Neural cell (in vitro differentiated cells): ENCODE measurements at regions not wholly inside any gene's neighbourhood (a gene's known extent, or its start where the extent isn't known, plus 50 kb on each side); places are given as distances from the start of the nearest gene placed in this dataset.

ENCODE experiments used
- H2AFZ ChIP-seq: fragments of 200-600, 300-800 bp; sonication (generic), shearing (Covaris generic); 2 replicates; pipeline ENCODE4 v1.6.0; 2014; ENCODE audit warnings: low read depth, mild to moderate bottlenecking, antibody characterized with exemption, low read length, moderate library complexity
- H3F3A ChIP-seq: fragments of 200-600 bp; shearing (Covaris generic); 2 replicates; pipeline ENCODE4 v1.6.1; 2016; ENCODE audit warnings: mild to moderate bottlenecking, moderate library complexity, mixed read lengths, antibody characterized with exemption, low read length; ENCODE audit not compliant: insufficient read depth, poor library complexity, severe bottlenecking
- H3K27ac ChIP-seq: fragments of 200-600, 300-800 bp; sonication (generic), shearing (Covaris generic); 2 replicates; pipeline ENCODE4 v1.5.1; 2014; ENCODE audit warnings: mild to moderate bottlenecking, low read length, moderate library complexity
- H3K27me3 ChIP-seq: fragments of 300-800, 200-600 bp; sonication (generic), shearing (Covaris generic); 2 replicates; pipeline ENCODE4 v1.6.0; 2014; ENCODE audit warnings: mild to moderate bottlenecking, low read depth, low read length, moderate library complexity; ENCODE audit not compliant: insufficient read depth
- H3K36me3 ChIP-seq: fragments of 300-800, 200-600 bp; sonication (generic), shearing (Covaris generic); 2 replicates; pipeline ENCODE4 v1.5.1; 2014; ENCODE audit warnings: mild to moderate bottlenecking, antibody characterized with exemption, low read length, moderate library complexity; ENCODE audit not compliant: insufficient read depth
- H3K4me2 ChIP-seq: fragments of 300-800, 200-600 bp; sonication (generic), shearing (Covaris generic); 2 replicates; pipeline ENCODE4 v1.6.0; 2014; ENCODE audit warnings: mild to moderate bottlenecking, low read length
- H3K4me3 ChIP-seq: fragments of 300-800, 200-600 bp; sonication (generic), shearing (Covaris generic); 2 replicates; pipeline ENCODE4 v1.5.1; 2014; ENCODE audit warnings: mild to moderate bottlenecking, low read length, moderate library complexity
- H3K79me2 ChIP-seq: fragments of 200-600 bp; shearing (Covaris generic); replicated peaks from 2 replicates; pipeline ENCODE4 v1.6.0; 2014; ENCODE audit warnings: mild to moderate bottlenecking, low read length, moderate library complexity; ENCODE audit not compliant: insufficient read depth
- H3K9ac ChIP-seq: fragments of 300-800, 200-600 bp; sonication (generic), shearing (Covaris generic); 2 replicates; pipeline ENCODE4 v1.6.1; 2016; ENCODE audit warnings: mild to moderate bottlenecking, low read length, mixed read lengths
- H3K9me2 ChIP-seq: fragments of 200-600 bp; shearing (Covaris generic); 2 replicates; pipeline ENCODE4 v1.6.1; 2016; ENCODE audit warnings: mild to moderate bottlenecking, low read length, mixed read lengths; ENCODE audit not compliant: insufficient read depth
- H3K9me3 ChIP-seq: fragments of 200-600, 300-800 bp; sonication (generic), shearing (Covaris generic); 2 replicates; pipeline ENCODE4 v1.6.1; 2016; ENCODE audit warnings: mild to moderate bottlenecking, mixed run types, low read length, moderate library complexity, mixed read lengths
- H4K20me1 ChIP-seq: fragments of 200-600 bp; shearing (Covaris generic); 2 replicates; pipeline ENCODE4 v1.6.1; 2016; ENCODE audit warnings: mild to moderate bottlenecking, mixed run types; ENCODE audit not compliant: insufficient read depth
- CTCF ChIP-seq: fragments of 450-650 bp; IDR thresholded peaks from 2 replicates; pipeline ENCODE4 v1.5.1; 2014; ENCODE audit warnings: antibody characterized with exemption, mild to moderate bottlenecking, moderate library complexity; ENCODE audit not compliant: poor library complexity, severe bottlenecking
- EP300 ChIP-seq: fragments of 450-650 bp; conservative IDR thresholded peaks from 2 replicates; pipeline ENCODE4 v1.6.1; 2014; ENCODE audit warnings: antibody characterized with exemption, mild to moderate bottlenecking, moderate library complexity; ENCODE audit not compliant: poor library complexity, severe bottlenecking
- EZH2 ChIP-seq: fragments of 200-600, 300-800 bp; shearing (Covaris generic), sonication (generic); IDR thresholded peaks from 2 replicates; pipeline ENCODE4 v1.6.1; 2014; ENCODE audit warnings: antibody characterized with exemption, low read length, borderline replicate concordance, mild to moderate bottlenecking; ENCODE audit not compliant: insufficient read depth, poor library complexity, severe bottlenecking
- MXI1 ChIP-seq: fragments of 450-650 bp; conservative IDR thresholded peaks from 2 replicates; pipeline ENCODE4 v1.6.1; 2014; ENCODE audit warnings: antibody characterized with exemption, mild to moderate bottlenecking; ENCODE audit not compliant: poor library complexity, severe bottlenecking
- POLR2AphosphoS5 ChIP-seq: IDR thresholded peaks from 2 replicates; pipeline ENCODE4 v1.6.1; 2012
- RAD21 ChIP-seq: fragments of 450-650 bp; conservative IDR thresholded peaks from 2 replicates; pipeline ENCODE4 v1.6.1; 2014; ENCODE audit warnings: antibody characterized with exemption, mild to moderate bottlenecking, moderate library complexity
- REST ChIP-seq: IDR thresholded peaks from 2 replicates; pipeline ENCODE4 v1.6.1; 2012; ENCODE audit warnings: borderline replicate concordance
- SMC3 ChIP-seq: fragments of 450-650 bp; conservative IDR thresholded peaks from 2 replicates; pipeline ENCODE4 v1.6.1; 2014; ENCODE audit warnings: antibody characterized with exemption, mild to moderate bottlenecking, moderate library complexity; ENCODE audit not compliant: poor library complexity
- TAF1 ChIP-seq: IDR thresholded peaks from 2 replicates; pipeline ENCODE4 v1.6.1; 2012; ENCODE audit warnings: low read depth

GRCh38 chr6:112939563-112939962, 592.4 kb downstream of the RFPL4B start:
- H3K36me3 ChIP-seq = no peaks in the 10 kb centered on the region
- H3F3A ChIP-seq = no peaks in the 10 kb centered on the region
- H3K4me2 ChIP-seq = no peak overlapping the region
- no peak overlapping the region for H3K4me3 ChIP-seq
- no peaks in the 10 kb centered on the region for H3K27me3 ChIP-seq
- no peak for TF ChIP-seq REST
- TF ChIP-seq POLR2AphosphoS5 = no peak
- TF ChIP-seq CTCF = no peak
- TF ChIP-seq SMC3 = no peak
- TF ChIP-seq RAD21 = no peak
- no peak for TF ChIP-seq TAF1
- no peak for TF ChIP-seq EZH2
- TF ChIP-seq EP300 = no peak
- TF ChIP-seq MXI1 = no peak
- no peaks in the 10 kb centered on the region for H3K9me3 ChIP-seq
- H4K20me1 ChIP-seq = no peaks in the 10 kb centered on the region
- H3K79me2 ChIP-seq = no peaks in the 10 kb centered on the region
- H3K27ac ChIP-seq = no peak overlapping the region
- H2AFZ ChIP-seq = no peak overlapping the region
- no peak overlapping the region for H3K9ac ChIP-seq
- H3K9me2 ChIP-seq = no peaks in the 10 kb centered on the region

- no peak overlapping the region for H3K9ac ChIP-seq
- no peaks in the 10 kb centered on the region for H3K27me3 ChIP-seq
- H3K79me2 ChIP-seq = no peaks in the 10 kb centered on the region
- H2AFZ ChIP-seq = no peak overlapping the region
- H3K9me3 ChIP-seq = no peaks in the 10 kb centered on the region
- no peaks in the 10 kb centered on the region for H3F3A ChIP-seq
- H3K9me2 ChIP-seq = no peaks in the 10 kb centered on the region
- H3K27ac ChIP-seq = no peak overlapping the region
- no peak for TF ChIP-seq CTCF
- TF ChIP-seq EZH2 = no peak
- TF ChIP-seq REST = no peak
- H3K4me3 ChIP-seq = no peak overlapping the region
- no peaks in the 10 kb centered on the region for H3K36me3 ChIP-seq
- no peaks in the 10 kb centered on the region for H4K20me1 ChIP-seq
- H3K4me2 ChIP-seq = no peak overlapping the region
Measured at GRCh38 chr6:112941613-112942012, 594.5 kb downstream of the RFPL4B start.
